ENCODE measurements at regions not wholly inside any gene's neighbourhood (a gene's known extent, or its start where the extent isn't known, plus 50 kb on each side); places are given as distances from the start of the nearest gene placed in this dataset.

DNA sequence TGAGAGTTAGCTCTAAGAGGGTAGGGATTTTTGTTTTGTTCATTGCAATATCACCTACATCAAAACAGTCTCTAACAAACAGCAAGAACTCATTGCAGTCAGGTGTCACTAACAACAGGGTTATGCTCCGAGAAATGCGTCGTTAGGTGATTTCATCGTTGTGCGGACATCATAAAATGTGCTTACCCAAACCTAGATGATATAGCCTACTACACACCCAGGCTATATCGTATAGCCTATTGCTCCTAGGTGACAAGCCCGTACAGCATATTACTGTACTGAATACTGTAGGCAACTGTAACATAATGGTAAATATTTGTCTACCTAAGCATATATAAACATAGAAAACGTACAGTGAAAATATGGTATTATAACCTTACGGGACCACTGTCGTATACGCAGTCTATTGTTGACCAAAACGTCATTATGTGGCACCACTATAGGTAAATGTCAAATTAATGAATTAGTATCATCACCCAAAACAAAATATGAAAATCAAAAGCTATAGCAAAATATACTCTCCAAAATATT, 49.9 kb upstream of the TAB2 start:
- H3K36me3 ChIP-seq (ENCODE audit: insufficient read depth, low read length) = no peaks in the 10 kb centered on the region
- H3K4me3 Mint-ChIP-seq = no peak overlapping the region
- no peaks in the 10 kb centered on the region for H3K27me3 Mint-ChIP-seq
- DNase-seq (no peak), ATAC-seq (ENCODE audit: poor library complexity) (no peak)
- ChIA-PET POLR2A (no interaction called here), CTCF (interaction anchor here (1.0 to 1.4 kb wide), 2 partner anchors 19 to 165 kb away, joined by 3 read pairs; no protein-coding TSS in a partner anchor)
- TF ChIP-seq, protein P1, sequence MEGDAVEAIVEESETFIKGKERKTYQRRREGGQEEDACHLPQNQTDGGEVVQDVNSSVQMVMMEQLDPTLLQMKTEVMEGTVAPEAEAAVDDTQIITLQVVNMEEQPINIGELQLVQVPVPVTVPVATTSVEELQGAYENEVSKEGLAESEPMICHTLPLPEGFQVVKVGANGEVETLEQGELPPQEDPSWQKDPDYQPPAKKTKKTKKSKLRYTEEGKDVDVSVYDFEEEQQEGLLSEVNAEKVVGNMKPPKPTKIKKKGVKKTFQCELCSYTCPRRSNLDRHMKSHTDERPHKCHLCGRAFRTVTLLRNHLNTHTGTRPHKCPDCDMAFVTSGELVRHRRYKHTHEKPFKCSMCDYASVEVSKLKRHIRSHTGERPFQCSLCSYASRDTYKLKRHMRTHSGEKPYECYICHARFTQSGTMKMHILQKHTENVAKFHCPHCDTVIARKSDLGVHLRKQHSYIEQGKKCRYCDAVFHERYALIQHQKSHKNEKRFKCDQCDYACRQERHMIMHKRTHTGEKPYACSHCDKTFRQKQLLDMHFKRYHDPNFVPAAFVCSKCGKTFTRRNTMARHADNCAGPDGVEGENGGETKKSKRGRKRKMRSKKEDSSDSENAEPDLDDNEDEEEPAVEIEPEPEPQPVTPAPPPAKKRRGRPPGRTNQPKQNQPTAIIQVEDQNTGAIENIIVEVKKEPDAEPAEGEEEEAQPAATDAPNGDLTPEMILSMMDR (IDR thresholded peaks at IDR 0.05) = no peak
- no peaks in the 10 kb centered on the region for H3K36me3 Mint-ChIP-seq (ENCODE audit: low read depth)
- H3K4me1 ChIP-seq (ENCODE audit: insufficient read depth, low read length) = peaks cover 42% of the 10 kb centered on the region
- no peak overlapping the region for H3K27ac Mint-ChIP-seq
- intact Hi-C loops (cut with DNase I, micrococcal nuclease) = loop anchor here in 1 of 2 experiments (5.0 kb wide), 1 partner anchor 50 kb away; the partner anchor contains the start of gene TAB2
- no peaks in the 10 kb centered on the region for H3K9me3 ChIP-seq (ENCODE audit: control insufficient read depth in 1 of 2, insufficient read depth in 1 of 2, low read length in 2 of 2)
- no peak overlapping the region for H3K4me3 ChIP-seq (ENCODE audit: low read length)
- peaks cover 43% of the 10 kb centered on the region for H3K4me1 Mint-ChIP-seq (ENCODE audit: low read depth)
- H3K9me3 Mint-ChIP-seq = no peaks in the 10 kb centered on the region
- no peak overlapping the region for H3K27ac ChIP-seq (ENCODE audit: low read depth in 1 of 2, low read length in 2 of 2)
- no peaks in the 10 kb centered on the region for H3K27me3 ChIP-seq (ENCODE audit: control insufficient read depth in 1 of 2, insufficient read depth in 2 of 2, low read length in 2 of 2)

Data from CD4-positive, alpha-beta T cell (primary cell).